NCI-H187 treated with DMSO at 0.1 percent for 48 hours (cell line): ENCODE measurements at regions not wholly inside any gene's neighbourhood (a gene's known extent, or its start where the extent isn't known, plus 50 kb on each side); places are given as distances from the start of the nearest gene placed in this dataset.

Experiments used
- DNase-seq: peaks from one replicate; lab custom pipeline; 2025; lab: John Stamatoyannopoulos, UW

DNA sequence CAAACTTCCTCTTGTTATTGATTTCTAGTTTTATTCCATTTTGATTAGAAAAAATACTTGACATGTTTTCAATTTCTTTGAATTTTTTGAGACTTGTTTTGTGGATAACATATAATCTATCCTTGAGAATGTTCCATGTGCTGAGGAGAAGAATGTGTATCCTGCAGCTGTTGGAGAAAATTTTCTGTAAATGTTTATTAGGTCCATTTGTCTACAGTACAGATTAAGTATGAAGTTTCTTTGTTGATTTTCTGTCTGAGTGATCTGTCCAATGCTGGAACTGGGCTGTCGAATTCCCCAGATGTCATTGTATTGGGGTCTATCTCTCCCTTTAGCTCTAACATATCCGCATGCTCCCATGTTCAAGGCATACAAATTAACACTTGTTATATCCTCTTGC lies 251.2 kb downstream of the CSNK1G3 start:
- DNase-seq = no peak

DNA sequence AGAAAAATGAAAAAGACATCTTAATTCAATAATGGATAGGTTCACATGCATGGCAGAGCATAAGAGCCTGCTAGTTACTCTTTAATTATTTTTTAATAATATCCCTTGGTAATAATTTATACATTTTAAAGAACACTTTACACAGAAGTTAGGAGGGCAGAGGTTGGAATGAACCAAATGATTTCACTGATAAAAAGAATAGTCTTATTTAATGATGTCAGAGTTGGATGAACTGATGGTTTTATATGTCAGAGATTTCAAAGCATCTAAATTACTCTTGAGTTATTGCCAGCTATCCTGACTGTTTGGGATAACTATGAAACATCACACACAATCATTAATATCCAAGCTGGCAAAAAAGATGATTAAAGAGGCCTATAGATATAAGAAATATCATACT lies 244.8 kb downstream of the CSNK1G3 start:
- DNase-seq = no peak

DNA sequence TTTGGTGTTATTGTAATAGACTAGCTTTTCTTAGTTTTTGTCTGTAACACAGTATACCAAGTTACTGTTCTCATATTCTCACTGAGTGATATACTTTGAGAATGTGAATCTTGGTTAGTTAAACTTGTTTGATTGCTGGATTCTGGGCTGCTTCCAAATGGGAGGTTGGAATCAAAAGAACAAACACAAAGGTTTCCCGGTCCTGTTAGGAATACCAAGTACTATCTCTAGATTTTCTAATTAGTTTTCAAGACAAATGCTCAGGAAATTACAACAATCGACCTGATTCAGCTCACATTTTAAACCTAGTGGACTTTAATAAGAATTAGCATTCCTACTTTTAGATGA lies 244.3 kb downstream of the CSNK1G3 start:
- DNase-seq = no peak

DNA sequence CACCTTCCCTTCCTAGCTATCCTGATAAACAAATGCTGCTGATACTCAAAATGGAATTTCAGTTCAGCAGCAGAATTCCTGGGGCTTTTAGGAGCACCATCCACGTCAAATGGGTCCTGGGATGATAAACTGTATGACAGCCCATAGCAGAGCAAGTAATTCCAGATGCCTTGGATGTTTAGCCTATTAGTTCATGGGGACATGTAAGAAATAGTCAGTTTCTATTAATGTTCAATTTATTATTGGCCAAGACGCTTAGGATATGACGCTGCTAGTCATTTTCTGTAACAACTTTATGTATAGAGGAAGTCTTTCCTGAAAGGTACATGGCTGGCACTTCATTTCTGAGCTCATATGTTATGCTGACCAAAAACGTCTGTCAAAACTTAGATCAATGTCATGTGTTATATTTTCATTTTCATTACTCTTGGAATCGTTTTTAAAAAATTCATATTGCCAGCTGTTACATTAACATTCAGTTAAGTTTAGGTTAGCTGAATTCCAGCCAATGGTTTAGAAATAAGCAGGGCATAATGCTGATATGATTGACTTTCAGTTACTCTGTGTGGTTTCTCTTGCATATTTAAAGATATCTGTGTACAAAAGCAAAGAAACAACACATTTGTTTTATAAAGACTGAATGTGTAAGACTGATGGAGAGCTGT lies 243.8 kb downstream of the CSNK1G3 start:
- no peak for DNase-seq

DNA sequence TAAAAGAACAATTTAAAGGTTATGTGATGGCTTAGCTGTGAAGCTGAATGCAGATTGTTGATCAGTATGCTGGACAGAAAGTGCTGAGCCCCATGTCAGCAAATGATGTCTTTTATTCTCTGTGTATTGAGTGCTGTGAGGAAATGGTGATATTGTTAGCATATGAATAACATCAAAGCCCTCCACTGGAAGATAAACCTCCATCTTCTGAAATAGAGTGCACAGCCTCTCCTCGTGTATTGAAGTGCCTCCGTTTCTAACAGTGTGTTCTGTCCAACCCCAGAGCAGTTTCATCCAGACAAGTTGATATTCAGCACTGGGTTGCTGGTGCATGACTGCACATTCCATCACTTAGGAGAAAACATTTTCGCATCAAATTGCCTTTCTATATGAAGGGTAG lies 242.9 kb downstream of the CSNK1G3 start:
- no peak for DNase-seq

GRCh38 chr5:123753937-123754891 lies 242.2 kb downstream of the CSNK1G3 start:
- no peak for DNase-seq

- no peak for DNase-seq
Measured at GRCh38 chr5:123753180-123753936, 241.4 kb downstream of the CSNK1G3 start.

- DNase-seq = no peak
Measured at GRCh38 chr5:123752552-123753179, 240.7 kb downstream of the CSNK1G3 start.

DNA sequence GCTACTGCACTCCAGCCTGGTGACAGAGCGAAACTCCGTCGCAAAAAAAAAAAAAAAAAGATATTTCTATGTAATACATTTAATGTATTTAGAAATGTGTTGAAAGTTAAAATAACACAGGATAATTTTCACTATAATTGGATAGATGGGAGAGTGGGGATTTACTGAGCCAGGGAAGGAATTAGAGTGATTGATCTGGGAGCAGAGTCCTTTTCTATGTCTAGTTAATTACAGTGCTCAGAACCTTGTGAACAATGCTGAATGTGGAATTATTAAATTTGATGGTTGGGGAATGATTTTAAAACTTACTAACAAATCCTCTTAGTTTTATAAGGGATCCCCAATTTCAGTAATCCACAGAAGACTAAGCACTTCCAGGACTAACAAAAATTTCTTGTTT lies 239.7 kb downstream of the CSNK1G3 start:
- DNase-seq = no peak

DNA sequence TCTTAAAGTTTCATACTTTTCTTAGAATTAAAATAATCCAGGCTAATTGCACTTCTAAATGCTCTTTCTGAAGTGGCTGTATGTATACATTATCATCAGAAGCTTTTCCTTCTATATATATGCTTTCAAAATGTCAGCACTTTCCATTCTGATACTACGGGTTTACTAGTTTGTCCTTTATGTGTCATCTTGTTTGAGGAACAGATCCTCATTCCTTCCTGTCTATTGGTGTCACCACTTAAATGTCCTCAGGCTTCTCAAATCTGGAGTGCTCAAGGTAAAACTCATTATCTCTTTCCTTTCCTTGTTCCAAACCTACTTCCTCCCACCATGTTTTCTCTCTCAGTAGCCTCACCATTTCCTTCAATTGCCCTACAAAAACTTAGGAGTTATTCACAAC lies 236.3 kb downstream of the CSNK1G3 start:
- no peak for DNase-seq

DNA sequence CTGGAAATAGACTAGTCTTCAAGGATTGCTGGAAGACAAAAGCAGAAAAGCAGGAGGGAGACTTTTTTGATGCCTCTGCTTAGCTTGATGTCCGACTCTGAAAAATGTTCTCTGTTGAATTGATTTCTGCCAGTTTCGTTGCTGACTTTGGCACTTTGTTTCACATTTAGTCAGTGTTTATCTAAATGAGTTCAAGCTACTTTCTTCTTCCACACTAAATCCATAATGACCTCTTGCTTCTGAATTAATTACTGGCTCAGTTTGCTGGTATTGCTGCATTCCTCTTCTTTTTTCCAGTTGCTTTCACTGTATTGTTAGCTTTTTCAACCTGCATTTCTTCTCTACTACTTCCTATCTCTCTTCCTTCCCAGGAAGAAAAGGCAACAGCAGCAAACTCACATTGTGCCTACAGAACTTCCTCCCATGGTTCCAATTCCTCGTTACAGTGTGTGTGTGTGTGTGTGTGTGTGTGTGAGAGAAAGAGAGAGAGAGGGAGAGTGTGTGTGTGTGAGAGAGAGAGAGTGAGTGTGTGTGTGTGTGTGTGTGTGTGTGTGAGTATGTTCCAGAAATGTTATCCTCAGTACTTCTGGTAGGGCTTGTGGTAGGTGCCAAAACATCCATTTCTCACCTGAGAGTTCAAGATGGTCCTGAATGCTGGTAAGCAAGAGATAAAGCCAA lies 234.8 kb downstream of the CSNK1G3 start:
- DNase-seq = no peak

- DNase-seq = no peak
Measured at GRCh38 chr5:123743990-123744583, 232.1 kb downstream of the CSNK1G3 start.

- no peak for DNase-seq
Measured at GRCh38 chr5:123735384-123735783, 223.4 kb downstream of the CSNK1G3 start.

- DNase-seq = no peak
Measured at GRCh38 chr5:123732257-123732656, 220.3 kb downstream of the CSNK1G3 start.

GRCh38 chr5:123722451-123722850 lies 210.5 kb downstream of the CSNK1G3 start:
- no peak for DNase-seq

DNA sequence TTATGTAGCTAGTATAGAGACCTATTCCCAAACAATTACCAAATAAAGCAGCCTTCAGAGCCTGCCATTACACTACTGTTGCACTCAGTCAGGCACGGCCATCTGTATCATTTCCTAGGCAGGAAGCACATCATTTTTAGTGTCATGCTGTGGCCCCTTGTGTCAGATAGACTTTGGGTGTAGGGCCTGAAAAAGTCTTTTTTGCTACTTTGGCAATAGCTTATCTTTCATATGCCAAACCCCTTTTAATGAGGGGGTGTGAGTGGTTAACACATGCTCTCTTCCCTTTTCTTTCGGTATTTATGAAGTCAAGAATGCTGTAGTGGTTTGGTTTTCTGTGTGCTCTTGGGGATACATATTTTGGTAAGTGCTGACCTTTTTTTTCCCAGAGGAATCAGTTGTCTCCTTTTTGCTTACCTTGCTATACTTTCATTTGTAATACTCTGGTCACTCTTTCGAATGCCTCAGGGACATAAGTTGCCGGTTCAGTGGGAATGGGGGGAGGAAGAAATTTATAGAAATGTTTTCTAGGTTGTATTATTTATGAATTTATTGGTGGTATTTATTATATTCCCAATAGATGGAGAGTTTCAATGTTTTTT lies 209.8 kb downstream of the CSNK1G3 start:
- no peak for DNase-seq

DNA sequence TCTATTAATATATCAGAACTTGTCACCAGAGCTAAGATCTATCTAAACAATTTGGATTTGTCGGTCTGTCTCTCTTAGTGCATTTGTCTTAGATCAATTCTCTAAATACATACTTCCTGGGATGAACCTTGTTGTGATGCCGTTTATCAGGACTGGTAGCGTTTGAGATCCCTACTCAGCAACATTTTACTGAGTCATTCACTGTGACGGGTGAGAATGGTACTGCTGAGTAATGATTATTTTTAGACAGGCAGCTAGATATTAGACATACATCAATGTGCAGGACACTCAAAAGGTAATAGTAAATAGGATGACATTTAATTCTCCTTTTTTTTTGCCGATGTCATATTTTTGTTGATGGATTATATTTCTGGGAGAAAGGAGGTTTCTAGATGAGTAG lies 209.0 kb downstream of the CSNK1G3 start:
- no peak for DNase-seq

DNA sequence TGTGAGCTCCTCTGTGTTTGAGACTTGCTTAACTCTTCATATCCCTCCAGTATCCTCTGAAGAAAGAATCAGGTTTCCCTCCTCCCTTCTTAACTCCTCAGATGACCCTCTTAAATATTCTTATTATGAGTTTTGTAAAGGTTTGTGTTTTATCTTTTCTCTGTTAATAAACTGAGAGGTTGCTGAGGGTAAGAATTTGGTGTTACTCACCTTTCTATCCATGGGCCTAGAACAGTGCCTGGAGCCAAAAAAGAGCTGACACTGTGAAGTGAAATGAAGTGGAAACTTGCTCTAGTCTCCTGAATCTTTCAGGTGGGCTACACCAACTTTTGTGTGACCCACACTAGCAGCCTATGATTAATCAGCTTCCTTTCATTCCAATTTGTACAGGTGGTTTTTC lies 208.4 kb downstream of the CSNK1G3 start:
- no peak for DNase-seq

GRCh38 chr5:123719004-123719403 lies 207.0 kb downstream of the CSNK1G3 start:
- no peak for DNase-seq

DNA sequence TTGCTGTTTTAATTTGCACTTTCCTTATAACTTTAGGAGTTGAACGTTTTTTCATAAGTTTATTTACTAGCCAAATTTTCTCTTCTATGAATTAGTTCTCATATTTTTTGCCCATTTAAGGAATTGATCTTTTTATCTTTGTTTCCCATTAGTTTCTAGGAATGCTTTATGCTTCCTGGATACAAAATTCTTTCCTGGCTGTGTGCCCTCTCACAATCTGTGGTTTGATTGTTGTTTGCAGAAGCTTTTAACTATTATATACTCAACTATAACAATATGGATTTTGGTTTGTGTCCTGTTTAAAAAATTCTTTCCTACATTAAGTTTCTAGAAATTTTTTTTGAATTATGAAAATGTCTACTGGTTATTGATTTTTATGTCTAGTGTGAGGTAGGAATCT lies 206.3 kb downstream of the CSNK1G3 start:
- no peak for DNase-seq

DNA sequence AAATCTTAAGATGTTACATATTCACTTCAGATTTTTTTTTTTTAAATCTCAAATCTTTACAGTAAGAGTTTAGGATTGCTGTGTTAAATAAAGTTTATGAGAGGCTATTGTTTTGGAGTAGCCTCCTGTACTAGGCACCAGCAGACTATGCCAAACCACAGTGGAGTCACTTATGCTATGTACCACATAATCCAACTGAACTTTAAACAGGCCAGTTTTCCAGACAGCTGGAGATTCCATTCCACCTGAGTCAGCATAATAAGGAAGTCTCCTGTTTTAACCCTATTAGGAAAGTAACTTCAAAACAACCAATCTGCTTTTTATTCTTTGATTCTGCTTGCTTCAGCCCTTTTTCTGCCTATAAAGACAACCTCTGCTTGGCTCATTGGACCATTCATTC lies 205.2 kb downstream of the CSNK1G3 start:
- DNase-seq = no peak
